Renal pelvis (tissue), 1 donor: ENCODE measurements at regions not wholly inside any gene's neighbourhood (a gene's known extent, or its start where the extent isn't known, plus 50 kb on each side); places are given as distances from the start of the nearest gene placed in this dataset.

ENCODE experiments used
- DNase-seq: peaks from one replicate; pipeline ENCODE4 v3.0.0-alpha.2; 2013

- no peak for DNase-seq
Measured at GRCh38 chr1:5501206-5501930, 490.9 kb downstream of the NPHP4 start.

DNA sequence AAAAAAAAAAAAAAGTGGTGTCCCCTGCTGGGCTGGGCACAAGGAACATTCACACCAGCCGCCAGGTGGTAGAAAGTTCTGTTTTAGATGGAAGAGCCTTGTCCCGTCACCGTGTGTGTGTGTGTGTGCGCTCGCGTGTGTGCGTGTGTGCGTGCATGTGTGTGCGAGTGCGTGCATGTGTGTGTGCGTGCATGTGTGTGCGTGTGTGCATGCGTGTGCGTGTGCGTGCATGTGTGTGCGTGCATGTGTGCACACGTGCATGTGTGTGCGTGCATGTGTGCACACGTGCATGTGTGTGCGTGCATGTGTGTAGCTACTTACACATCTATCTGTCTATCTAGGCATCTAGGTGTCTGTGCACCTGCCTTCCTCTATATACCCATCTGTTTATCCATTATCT, 491.7 kb downstream of the NPHP4 start:
- DNase-seq = no peak

GRCh38 chr1:5497503-5497902, 494.7 kb downstream of the NPHP4 start:
- DNase-seq = no peak

DNA sequence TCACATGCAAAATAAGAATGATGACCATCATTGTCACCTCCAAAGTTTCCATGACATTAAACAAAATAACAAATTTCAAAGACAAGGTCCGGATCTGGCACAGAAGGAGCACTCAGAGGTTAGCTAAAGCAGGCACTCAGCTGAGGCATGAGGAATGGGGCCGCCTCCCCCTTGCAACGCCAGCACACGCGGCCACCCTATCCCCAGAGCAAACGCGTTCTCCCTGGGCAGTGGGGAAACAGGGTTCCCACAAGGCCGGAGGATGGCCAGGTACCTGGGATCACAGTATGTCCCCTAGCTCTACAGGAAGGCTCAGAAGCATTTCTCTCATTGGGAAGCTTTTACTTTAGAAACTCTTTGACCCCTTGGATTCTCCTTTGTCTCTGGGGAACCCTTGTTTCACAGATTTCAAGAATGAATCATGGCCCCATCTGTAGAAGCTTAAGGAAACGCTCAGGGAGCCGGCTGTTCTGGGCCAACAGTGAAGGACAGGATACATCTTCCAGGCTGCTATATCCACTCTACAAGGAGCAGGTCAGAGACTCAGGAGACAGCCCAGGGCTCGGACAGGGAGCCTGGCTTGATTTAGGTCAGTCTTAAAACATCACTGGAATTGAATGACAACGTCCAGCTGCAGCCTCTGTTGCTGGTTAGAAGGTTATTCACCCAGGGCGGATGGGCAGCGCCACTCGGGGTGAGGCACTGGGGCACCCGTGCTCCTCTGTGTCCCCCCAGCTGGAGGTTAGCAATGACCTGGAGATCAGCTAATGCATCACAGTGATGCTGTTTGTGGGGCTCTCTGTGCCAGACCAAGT, 496.4 kb downstream of the NPHP4 start:
- no peak for DNase-seq

DNA sequence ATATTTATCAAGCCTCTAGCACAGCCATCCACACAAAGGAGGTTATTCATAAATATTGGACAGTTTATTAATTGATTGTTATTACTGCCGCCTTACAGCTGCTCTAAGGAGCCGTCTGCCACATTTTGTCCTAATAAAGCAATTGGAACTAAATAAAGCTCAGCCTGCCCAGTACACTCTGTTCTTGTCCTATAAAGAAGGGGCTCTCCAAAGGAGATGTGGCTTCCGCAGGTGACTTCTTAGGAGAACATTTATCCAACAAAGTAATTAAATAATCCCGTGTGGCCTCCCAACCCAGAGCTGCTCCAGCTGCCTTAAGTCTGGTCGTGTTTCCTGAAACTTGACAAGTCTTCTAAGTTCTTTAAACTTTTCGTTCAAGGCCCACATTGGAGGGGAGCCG, 497.7 kb downstream of the NPHP4 start:
- no peak for DNase-seq

GRCh38 chr1:5493851-5494311, 498.3 kb downstream of the NPHP4 start:
- no peak for DNase-seq

DNA sequence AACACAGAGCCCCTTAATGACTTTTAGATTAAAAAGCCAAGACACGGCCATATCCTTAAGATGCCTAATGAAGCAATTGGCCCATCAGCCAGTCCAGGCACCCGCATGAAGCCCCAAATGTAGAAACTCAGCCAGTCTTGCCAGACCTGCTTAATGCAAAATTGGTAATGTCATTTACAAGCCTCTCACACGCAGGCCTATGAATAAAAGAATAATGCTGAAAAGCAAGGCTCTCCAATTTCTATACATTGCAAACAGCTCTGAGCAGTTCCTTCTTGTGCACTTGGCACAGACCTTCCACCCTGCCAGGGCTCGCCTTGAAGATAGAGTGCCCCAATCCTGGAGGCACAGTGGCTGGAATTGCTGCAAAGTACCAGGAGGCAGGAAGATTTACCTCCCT, 498.9 kb downstream of the NPHP4 start:
- no peak for DNase-seq

DNA sequence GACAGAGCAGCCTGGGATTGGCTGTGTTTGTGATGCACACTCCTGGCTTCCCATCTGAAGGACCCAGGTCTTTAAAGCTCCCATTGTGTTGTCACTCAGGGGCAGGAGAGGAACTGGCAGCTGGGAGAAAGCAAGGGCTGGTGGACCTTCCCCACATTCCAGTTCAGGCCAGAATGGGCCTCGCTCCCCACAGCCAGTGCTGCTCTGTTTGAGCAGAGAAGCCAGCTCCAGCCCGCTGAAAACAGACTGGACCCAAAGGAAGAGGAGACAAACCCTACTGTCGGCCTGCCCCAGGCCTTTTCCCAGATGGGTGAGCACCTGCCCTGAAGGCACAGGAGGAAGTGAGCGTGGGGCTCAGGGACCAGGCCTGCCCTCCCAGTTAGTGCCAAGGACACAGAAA, 499.4 kb downstream of the NPHP4 start:
- no peak for DNase-seq

- no peak for DNase-seq
Measured at GRCh38 chr1:5491207-5491904, 500.9 kb downstream of the NPHP4 start.

DNA sequence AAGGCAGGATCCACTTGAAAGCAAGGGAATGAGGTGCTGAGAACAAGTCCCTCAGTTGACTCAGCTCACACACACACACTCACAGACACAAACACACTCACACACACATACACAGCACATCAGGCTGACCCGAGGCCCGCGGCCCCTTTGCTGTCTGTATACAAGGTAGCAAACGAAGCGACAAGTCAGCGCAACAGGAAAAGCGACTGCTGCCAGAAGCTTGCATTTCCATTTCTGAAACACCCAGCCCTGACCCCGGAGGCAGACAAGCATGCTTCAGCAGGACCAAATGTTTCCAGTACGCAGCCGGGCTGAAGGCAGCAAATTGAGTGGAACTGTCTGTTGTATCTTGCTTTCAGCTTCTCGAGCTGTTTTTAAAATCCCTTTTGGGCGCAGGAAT, 501.6 kb downstream of the NPHP4 start:
- DNase-seq = peak; percentile 16

DNA sequence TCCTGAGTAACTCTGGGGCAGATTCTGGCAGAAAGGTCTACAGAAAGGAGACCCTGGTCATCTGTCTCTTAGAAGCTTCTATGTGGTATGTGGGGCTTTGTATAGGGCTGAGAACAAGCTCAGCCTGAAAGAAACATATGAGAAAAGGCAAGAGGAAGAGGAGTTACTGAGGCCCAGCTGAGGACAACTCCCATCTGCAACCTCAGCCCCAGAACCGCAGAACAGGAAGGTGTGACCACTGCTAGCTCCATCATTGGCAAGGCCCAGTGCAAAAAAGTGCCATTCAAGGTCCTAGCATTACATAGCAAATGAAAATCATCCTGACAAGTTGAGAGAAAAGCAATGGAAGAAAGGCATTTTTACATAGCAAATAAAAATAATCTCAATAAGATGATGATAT, 503.8 kb downstream of the NPHP4 start:
- DNase-seq = no peak

GRCh38 chr1:5485968-5486696, 506.1 kb downstream of the NPHP4 start:
- DNase-seq = no peak

DNA sequence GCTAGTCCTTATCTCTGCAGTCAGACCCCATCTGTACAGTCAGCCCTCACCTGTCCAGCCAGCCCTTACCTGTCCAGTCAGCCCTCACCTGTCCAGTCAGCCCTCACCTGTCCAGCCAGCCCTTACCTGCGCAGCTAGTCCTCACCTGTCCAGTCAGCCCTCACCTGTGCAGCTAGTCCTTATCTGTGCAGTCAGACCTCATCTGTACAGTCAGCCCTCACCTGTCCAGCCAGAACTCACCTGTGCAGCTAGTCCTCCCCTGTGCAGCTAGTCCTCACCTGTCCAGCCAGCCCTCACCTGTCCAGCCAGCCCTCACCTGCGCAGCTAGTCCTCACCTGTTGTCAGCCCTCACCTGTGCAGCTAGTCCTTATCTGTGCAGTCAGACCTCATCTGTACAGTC, 506.8 kb downstream of the NPHP4 start:
- DNase-seq = no peak

- DNase-seq = no peak
Measured at GRCh38 chr1:5484451-5485165, 507.6 kb downstream of the NPHP4 start.

DNA sequence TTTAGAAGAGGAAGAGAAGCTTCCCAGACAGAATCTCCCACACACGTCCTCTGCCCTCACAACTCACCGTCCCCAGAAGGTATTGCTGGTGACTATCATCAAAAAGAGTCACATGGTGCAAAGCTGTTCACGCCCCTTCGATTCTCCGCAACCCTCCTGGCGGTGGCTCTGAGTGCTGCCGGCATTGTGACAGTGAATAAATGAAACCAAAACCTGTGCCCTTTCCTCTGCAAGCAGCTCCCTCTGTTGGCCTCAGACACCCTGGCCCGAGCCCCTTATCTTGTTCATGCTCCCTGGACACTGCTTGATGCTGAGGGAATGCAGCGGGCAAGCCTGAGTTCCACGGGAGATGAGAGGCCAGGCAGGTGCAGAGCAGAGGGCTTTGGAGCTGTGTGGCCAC, 510.3 kb downstream of the NPHP4 start:
- DNase-seq = no peak

DNA sequence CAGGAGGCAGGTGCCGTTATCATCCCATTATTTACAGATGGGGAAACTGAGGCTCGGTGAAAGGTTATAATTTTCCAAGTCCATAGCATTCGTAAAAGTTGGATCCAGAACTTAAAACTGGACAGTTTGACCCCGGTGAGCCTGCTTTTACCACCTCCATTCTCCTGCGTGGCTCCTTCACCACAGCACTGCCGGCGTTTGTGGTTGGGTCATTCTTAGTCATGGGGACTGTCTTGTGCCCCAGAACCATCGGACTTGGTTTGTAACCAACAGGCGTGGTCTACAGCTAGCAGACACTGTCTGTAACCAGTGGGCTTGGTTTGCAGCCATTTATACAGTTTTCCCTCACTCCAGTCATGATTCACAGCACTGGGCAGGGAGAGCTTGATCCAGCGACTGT, 511.3 kb downstream of the NPHP4 start:
- no peak for DNase-seq

DNA sequence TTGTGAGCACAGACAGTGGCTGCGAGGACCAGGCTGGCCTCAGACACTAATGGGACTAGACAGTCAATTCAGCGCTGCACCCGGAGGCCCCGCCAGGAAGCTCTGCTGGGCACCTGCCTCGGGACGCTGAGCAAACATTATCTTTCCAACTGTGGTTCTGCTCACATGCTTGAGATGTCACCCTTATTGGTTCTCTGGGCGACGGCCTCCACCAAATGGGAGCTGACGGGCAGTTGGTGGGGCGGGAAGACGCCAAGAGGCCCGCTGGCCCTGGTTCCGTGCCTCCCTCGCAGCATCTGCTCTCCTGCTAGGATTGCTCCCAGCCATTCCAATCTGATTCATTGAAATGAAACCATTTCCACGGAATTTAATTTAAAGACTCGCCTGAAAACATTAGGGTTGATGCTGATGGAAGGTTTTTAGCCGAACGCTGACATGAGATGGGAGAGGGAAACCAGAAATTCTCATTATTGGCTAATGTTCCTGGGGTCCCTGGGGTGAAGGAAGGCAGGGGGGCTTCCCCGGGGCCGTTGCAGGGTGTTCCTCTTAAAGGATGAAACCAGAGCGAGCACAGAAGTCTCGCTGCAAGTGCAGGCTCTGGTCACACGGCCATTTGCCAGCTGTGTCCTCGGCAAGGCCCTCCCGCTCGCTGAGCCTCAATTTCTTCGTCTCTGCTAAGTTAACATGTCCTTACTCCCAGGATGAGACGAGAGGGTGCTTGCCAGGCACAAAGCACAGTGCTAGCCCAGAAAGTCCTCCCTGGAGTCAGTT, 512.2 kb downstream of the NPHP4 start:
- no peak for DNase-seq

DNA sequence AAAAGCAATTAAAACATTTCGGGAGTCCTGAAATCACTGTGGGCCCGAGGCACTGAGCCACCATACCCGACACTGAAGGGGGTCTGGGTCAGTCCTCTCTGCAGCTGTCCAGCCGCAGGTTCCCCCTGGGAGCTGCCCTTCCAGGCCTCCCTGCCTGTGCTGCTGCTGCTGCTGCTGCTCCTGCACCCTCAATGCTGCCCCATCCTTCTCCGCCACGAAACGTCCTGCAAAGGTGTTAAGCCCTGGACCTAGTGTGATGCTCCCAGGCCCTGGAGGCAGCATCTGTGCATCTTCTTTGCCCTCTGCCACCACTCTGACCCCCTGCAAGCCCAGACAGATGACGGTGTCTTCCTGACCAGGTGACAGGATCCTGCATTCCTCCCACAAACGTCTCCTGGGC, 513.3 kb downstream of the NPHP4 start:
- no peak for DNase-seq

DNA sequence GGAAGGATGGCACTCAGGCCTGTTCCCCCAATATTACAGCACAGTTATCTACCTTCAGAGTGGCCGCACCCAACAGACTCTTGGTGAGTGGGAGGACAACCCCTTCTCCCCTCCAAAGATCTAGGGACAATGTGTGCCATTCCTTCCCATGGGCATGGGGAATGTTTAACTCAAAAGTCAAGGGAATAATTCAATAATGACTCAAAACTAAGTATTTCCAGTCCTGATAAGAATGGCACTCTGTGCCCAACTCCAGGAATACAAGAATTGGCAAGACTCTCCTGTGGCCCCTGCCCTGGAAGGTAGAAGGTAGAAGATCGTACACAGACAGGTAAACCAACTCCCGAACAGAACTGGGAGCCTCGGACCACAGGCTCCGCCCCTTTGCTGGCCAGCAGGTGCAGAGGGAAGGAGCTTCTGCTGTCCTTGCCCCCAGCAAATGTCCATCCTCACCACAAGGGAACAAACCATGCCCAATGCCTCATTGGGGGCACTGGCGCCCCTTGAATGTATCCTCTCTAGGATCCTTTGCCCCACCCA, 514.0 kb downstream of the NPHP4 start:
- DNase-seq = no peak

GRCh38 chr1:5477716-5478115, 514.5 kb downstream of the NPHP4 start:
- no peak for DNase-seq
